Smooth muscle cell (in vitro differentiated cells): ENCODE measurements at regions not wholly inside any gene's neighbourhood (a gene's known extent, or its start where the extent isn't known, plus 50 kb on each side); places are given as distances from the start of the nearest gene placed in this dataset.
"Not testable (repeated sequence)": the region's sequence is repeated elsewhere in the genome, so short reads cannot be mapped to it uniquely, and the experiment has no call there.

Source experiments
- DNase-seq: peaks from one replicate; lab custom pipeline; 2025; ENCODE audit not compliant: unreplicated experiment; lab: John Stamatoyannopoulos, UW
- H2AFZ ChIP-seq: fragments of 200-600 bp; sonication (generic); 2 replicates; pipeline ENCODE4 v1.6.0; 2016; ENCODE audit warnings: antibody characterized with exemption, low read depth, mild to moderate bottlenecking
- H3F3A ChIP-seq: fragments of 200-600 bp; sonication (generic); 2 replicates; pipeline ENCODE4 v1.6.0; 2017; ENCODE audit warnings: antibody characterized with exemption, low read depth
- H3K27ac ChIP-seq: fragments of 200-600 bp; sonication (generic); 2 replicates; pipeline ENCODE4 v1.5.1; 2016; ENCODE audit warnings: low read depth, mild to moderate bottlenecking
- H3K27me3 ChIP-seq: fragments of 200-600 bp; sonication (generic); 2 replicates; pipeline ENCODE4 v1.6.1; 2016; ENCODE audit warnings: low read depth, mild to moderate bottlenecking
- H3K36me3 ChIP-seq: fragments of 200-600 bp; sonication (generic); 2 replicates; pipeline ENCODE4 v1.5.1; 2016; ENCODE audit warnings: low read depth
- H3K4me1 ChIP-seq: fragments of 200-600 bp; sonication (generic); 2 replicates; pipeline ENCODE4 v1.5.1; 2016; ENCODE audit warnings: low read depth
- H3K4me2 ChIP-seq: fragments of 200-600 bp; sonication (generic); 2 replicates; pipeline ENCODE4 v1.6.0; 2016; ENCODE audit warnings: mild to moderate bottlenecking
- H3K4me3 ChIP-seq: fragments of 200-600 bp; sonication (generic); 2 replicates; pipeline ENCODE4 v1.5.1; 2016; ENCODE audit warnings: mild to moderate bottlenecking
- H3K79me2 ChIP-seq: fragments of 200-600 bp; sonication (generic); 2 replicates; pipeline ENCODE4 v1.6.0; 2016; ENCODE audit warnings: low read depth, mild to moderate bottlenecking
- H3K9ac ChIP-seq: fragments of 200-600 bp; sonication (generic); 2 replicates; pipeline ENCODE4 v1.6.0; 2016; ENCODE audit warnings: low read depth
- H3K9me3 ChIP-seq: fragments of 200-600 bp; sonication (generic); replicated peaks from 2 replicates; pipeline ENCODE4 v1.5.1; 2016; ENCODE audit warnings: low read depth
- H4K20me1 ChIP-seq: fragments of 200-600 bp; sonication (generic); 2 replicates; pipeline ENCODE4 v1.6.0; 2016; ENCODE audit warnings: low read depth
- WGBS: methylation state at CpG from one replicate; pipeline ENCODE4 v1.1.7; 2016; ENCODE audit warnings: low lambda C conversion rate; 5-methylcytosine and 5-hydroxymethylcytosine counted together
- TF ChIP-seq, protein P1 (sequence below): fragments of 200-600 bp; sonication (generic); IDR thresholded peaks from 2 replicates; pipeline ENCODE4 v1.5.1; 2017; ENCODE audit warnings: borderline replicate concordance, mild to moderate bottlenecking, antibody characterized with exemption; ENCODE audit not compliant: insufficient read depth, poor library complexity, severe bottlenecking

DNA sequence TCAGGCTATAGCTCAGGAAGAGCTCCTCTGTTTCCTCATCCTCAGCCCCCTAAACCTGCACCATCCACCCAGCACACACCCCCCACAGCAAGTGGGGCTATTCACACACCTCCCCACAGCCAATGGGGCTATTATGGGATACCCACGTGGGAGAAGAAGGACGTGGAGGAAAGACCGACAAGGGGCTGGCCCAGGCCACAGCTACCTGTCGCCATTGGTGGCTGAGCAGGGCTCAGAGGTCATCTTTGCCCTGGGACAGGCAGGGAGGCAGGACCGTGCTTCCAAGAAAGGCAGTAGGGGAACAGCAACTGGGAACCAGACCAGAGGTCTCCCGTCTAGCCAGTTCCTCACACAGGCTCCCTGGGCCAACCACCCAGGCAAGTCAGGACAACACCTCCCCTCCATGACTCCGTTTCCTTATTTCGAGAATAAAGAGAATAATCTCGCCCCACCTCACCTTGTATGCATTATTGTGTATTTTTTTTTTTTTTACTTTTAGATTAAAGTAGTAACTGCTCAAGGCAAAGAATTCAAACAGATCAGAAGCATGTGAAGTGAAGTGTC is 92.3 kb upstream of the TARDBP start:
- Histone ChIP-seq H3K9ac (no peak overlapping the region), H4K20me1 (no peaks in the 10 kb centered on the region), H3K9me3 (no peaks in the 10 kb centered on the region), H3K4me3 (no peak overlapping the region), H3K4me1 (no peaks in the 10 kb centered on the region), H3K4me2 (no peak overlapping the region), H3K36me3 (no peaks in the 10 kb centered on the region), H3K27ac (no peak overlapping the region), H3K79me2 (no peaks in the 10 kb centered on the region), H3F3A (no peaks in the 10 kb centered on the region), H3K27me3 (peaks cover 3% of the 10 kb centered on the region), H2AFZ (no peak overlapping the region)
- 72% methylated on average over 9 of the region's 9 CpGs for WGBS
- TF ChIP-seq, protein P1, sequence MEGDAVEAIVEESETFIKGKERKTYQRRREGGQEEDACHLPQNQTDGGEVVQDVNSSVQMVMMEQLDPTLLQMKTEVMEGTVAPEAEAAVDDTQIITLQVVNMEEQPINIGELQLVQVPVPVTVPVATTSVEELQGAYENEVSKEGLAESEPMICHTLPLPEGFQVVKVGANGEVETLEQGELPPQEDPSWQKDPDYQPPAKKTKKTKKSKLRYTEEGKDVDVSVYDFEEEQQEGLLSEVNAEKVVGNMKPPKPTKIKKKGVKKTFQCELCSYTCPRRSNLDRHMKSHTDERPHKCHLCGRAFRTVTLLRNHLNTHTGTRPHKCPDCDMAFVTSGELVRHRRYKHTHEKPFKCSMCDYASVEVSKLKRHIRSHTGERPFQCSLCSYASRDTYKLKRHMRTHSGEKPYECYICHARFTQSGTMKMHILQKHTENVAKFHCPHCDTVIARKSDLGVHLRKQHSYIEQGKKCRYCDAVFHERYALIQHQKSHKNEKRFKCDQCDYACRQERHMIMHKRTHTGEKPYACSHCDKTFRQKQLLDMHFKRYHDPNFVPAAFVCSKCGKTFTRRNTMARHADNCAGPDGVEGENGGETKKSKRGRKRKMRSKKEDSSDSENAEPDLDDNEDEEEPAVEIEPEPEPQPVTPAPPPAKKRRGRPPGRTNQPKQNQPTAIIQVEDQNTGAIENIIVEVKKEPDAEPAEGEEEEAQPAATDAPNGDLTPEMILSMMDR = no peak
- DNase-seq = no peak

- H3K4me1 ChIP-seq, H3K9me3 ChIP-seq, H3K79me2 ChIP-seq, H3K9ac ChIP-seq, H2AFZ ChIP-seq, H3K4me3 ChIP-seq, H3K36me3 ChIP-seq, H3K27me3 ChIP-seq, DNase-seq, H3F3A ChIP-seq, H3K27ac ChIP-seq, H3K4me2 ChIP-seq, H4K20me1 ChIP-seq: not testable (repeated sequence)
- WGBS = 91% methylated on average over 8 of the region's 8 CpGs
These were observed 90.0 kb upstream of the TARDBP start for GRCh38 chr1:10922315-10923060.

DNA sequence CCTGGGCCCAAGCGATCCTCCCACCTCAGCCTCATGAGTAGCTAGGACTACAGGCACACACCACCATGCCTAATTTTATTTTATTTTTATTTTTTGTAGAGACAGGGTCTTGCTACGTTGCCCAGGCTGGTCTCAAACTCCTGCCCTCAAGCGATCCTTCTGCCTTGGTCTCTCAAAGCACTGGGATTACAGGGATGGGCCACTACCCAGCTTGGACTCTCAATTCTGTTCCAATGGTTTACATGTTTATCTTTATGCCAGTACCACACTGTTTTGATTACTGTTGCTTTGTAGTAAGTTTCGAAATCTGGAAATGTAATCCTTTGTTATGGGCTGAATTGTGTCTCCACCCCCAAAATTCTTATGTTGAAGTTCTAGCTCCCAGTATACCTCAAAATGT is 88.4 kb upstream of the TARDBP start:
- no peak overlapping the region for H3K27ac ChIP-seq
- H3K4me3 ChIP-seq = no peak overlapping the region
- H2AFZ ChIP-seq = no peak overlapping the region
- TF ChIP-seq, protein P1 = no peak
- H3F3A ChIP-seq = no peaks in the 10 kb centered on the region
- H3K4me1 ChIP-seq = no peaks in the 10 kb centered on the region
- H3K79me2 ChIP-seq = no peaks in the 10 kb centered on the region
- no peak for DNase-seq
- no peaks in the 10 kb centered on the region for H4K20me1 ChIP-seq
- no peak overlapping the region for H3K4me2 ChIP-seq
- H3K9me3 ChIP-seq = no peaks in the 10 kb centered on the region
- H3K27me3 ChIP-seq = no peaks in the 10 kb centered on the region
- WGBS = 95% methylated on average over 4 of the region's 4 CpGs
- no peaks in the 10 kb centered on the region for H3K36me3 ChIP-seq
- H3K9ac ChIP-seq = no peak overlapping the region

DNA sequence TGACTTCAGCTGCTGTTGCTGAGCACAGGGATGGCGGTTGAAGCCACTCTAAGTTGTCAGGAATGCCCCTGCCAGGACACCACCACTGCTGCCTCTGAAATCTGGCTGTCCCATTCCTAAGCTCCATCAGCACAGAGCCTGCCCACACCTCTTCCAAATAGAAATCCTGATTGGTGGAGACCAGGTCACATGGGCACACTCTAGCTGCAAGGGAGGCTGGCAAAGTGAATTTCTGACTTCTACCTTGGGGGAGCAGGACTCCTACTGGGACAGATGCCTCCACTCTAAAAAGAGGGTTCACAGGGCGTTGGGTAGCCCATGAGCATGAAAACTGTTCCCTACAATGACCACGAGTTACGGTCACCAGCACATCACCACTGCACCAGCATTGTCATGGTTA is 83.8 kb upstream of the TARDBP start:
- H3K79me2 ChIP-seq = no peaks in the 10 kb centered on the region
- WGBS = 85% methylated on average over 4 of the region's 4 CpGs
- no peaks in the 10 kb centered on the region for H3K36me3 ChIP-seq
- H3K27me3 ChIP-seq = no peaks in the 10 kb centered on the region
- H3K9ac ChIP-seq = no peak overlapping the region
- no peaks in the 10 kb centered on the region for H3F3A ChIP-seq
- H4K20me1 ChIP-seq = no peaks in the 10 kb centered on the region
- no peak overlapping the region for H2AFZ ChIP-seq
- TF ChIP-seq, protein P1 = no peak
- H3K9me3 ChIP-seq = no peaks in the 10 kb centered on the region
- H3K27ac ChIP-seq = no peak overlapping the region
- no peak overlapping the region for H3K4me2 ChIP-seq
- H3K4me3 ChIP-seq = no peak overlapping the region
- H3K4me1 ChIP-seq = no peaks in the 10 kb centered on the region
- no peak for DNase-seq
